Cardiac fibroblast (primary cell): ENCODE measurements at regions not wholly inside any gene's neighbourhood (a gene's known extent, or its start where the extent isn't known, plus 50 kb on each side); places are given as distances from the start of the nearest gene placed in this dataset.

Experiments used
- DNase-seq, 2 donors: peaks; one replicate each; pipeline versions ENCODE4 v3.0.0 to v3.0.0-alpha.2; 2010; ENCODE audit warnings: low read depth in 2 of 2
- H3K4me3 ChIP-seq, 2 donors: replicated peaks in 1 of 2; 1 replicate in 1 of 2; 2 replicates in 1 of 2; pipeline ENCODE4 v1.5.1; 2011; ENCODE audit warnings: low read depth in 2 of 2, low read length in 2 of 2, mild to moderate bottlenecking in 2 of 2, moderate library complexity in 1 of 2
- CTCF ChIP-seq: IDR thresholded peaks from one replicate; pipeline ENCODE4 v1.5.1; 2011; ENCODE audit warnings: low read depth, mild to moderate bottlenecking, low read length, inconsistent platforms

- no peak overlapping the region for H3K4me3 ChIP-seq
- TF ChIP-seq CTCF, result no peak
- no peak for DNase-seq
Measured at GRCh38 chrX:15191830-15192229, 78.1 kb downstream of the ASB9 start.

DNA sequence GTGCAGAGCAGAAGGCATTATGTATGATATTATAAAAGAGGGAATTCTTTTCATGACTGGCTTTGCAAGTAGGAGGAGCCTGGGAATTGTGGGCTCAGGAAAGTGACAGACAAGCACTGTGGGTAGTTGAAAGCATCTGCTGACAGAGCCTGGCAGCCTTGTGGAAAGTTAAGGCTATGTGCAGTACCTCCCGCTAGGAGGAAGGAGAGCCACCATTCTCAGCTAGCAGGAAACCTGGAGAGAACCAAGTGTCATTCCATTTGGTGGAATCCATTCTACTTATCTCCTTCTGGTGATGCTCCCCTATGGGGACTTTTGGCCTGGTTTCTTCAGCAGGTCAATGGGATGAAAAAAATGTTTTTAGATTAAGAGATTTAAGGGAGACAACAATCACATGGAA is 81.8 kb downstream of the ASB9 start:
- H3K4me3 ChIP-seq, result no peak overlapping the region
- no peak for DNase-seq
- TF ChIP-seq CTCF, result no peak

DNA sequence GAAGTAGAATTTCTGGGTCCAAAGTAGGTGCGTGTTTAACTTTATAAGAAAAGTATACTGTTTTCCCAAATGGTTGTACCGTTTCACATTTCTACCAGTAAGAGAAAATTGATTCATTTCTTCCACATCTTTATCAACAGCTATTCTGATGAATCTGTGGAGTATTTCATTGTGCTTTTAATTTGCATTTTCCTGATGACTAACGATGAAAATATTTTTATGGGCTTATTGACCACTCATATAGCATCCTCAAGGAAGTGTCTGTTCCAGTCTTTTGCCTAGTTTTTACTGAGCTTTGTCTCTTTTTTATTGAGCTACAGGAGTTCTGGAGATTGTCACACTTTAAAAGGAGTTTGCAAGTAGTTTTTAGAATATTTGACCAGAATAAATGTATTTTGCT is 92.6 kb downstream of the ASB9 start:
- H3K4me3 ChIP-seq, result no peak overlapping the region
- no peak for TF ChIP-seq CTCF
- DNase-seq, result no peak

DNA sequence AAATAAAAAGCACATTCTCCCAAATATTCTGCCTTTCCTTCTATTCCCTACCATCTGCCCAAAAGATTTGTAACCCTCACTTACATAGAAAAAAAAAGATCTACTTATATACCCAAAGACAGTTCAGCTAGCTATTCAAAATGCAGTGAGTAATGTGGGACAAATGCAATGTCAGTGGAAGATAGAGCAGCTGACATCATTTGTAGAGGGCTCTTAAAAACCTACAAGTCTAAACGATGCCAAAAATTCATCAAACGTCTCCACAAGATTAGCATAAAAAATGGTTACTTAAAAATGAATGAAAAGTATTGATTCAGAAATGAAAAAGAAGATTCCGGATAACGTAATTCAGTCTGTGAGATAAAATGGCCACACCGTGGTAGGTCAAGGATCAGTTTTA is 96.5 kb downstream of the ASB9 start:
- TF ChIP-seq CTCF, result no peak
- no peak overlapping the region for H3K4me3 ChIP-seq
- no peak for DNase-seq

GRCh38 chrX:15170927-15171326 is 99.0 kb downstream of the ASB9 start:
- no peak for TF ChIP-seq CTCF
- no peak for DNase-seq
- H3K4me3 ChIP-seq, result no peak overlapping the region

- no peak overlapping the region for H3K4me3 ChIP-seq
- no peak for DNase-seq
- TF ChIP-seq CTCF, result no peak
Measured at GRCh38 chrX:15167826-15168225, 102.1 kb downstream of the ASB9 start.

DNA sequence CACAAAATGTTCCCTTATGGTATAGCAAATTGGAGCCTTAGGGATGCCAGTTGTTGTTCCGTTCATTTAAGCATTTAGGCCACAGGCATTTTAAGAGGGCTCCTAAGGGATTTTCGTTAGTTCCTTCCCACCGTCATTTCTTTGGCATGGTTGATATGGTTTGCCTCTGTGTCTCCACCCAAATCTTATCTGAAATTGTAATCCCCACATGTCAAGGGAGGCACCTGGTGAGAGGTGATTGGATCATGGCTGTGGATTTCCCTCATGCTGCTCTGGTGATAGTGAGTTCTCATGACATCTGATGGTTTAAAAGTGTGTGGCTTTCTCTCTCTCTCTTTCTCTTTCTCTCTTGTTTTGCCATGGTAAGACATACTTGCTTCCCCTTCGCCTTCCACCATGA is 104.1 kb downstream of the ASB9 start:
- no peak for TF ChIP-seq CTCF
- no peak for DNase-seq
- H3K4me3 ChIP-seq, result no peak overlapping the region
